Activated T-cell treated with anti-CD3 and anti-CD28 coated beads, Interleukin-2, amount 50 U/mL, for 48 hours (primary cell): ENCODE measurements at regions not wholly inside any gene's neighbourhood (a gene's known extent, or its start where the extent isn't known, plus 50 kb on each side); places are given as distances from the start of the nearest gene placed in this dataset.
"Not testable (repeated sequence)": the region's sequence is repeated elsewhere in the genome, so short reads cannot be mapped to it uniquely, and the experiment has no call there.

Source experiments
- DNase-seq, 2 experiments: peaks; one replicate each; pipeline ENCODE4 v3.0.0-alpha.2; 2020

DNA sequence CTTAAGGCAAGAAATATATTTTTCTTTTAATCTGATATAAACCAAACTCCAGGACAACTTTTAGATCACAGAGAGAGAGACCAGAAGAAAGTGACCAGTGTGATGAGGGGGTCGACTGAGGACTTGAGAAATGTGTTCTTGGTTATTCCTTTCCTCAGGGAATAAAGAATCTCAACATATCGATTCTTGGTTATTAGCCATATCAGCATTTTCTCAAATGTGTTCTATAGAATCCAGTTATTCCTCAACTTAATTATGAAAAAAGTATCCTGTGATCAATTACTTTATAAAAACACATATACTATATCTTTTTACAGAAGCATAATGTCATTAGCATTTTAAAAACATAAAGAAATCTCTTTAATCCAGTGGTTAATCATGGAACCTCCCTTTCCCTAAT, 222.1 kb upstream of the FAM3C start:
- DNase-seq, result no peak

DNA sequence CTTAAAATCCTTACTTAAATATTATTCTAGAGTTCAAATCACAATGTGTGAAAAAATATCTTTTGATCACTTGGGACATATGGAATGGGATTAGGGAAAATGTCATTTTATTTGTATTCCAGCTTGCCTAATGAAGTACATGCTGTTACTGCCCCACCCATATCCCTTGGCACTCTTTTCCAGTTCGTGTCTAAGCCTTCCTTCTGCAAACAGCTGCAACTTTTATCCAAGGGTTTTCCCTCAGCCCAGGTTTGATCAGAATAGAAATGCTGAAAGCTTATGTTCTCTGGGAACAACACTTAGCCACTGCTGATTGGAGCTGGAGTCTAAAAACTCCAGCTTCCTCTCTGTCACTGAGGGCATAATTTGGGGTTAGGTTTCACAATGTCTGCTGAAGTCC, 214.1 kb upstream of the FAM3C start:
- DNase-seq, result no peak

DNA sequence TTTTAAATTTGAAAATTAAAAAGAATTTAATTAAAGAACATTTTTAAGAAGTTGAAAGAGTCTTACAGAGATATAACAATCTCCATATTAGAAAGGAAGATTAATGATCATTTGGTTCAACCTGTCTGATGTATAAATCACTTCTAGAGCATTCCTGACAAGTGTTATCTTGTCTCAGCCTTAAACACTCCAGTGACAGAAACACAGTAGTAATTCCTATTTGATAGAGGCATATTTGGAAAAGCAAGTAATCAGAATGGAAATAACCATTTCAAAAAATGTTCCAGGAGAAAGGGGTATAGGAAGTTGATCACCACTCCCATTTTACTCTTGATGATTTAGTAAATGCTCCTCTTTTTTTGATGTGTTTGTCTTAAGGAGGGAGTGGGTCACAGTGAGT, 213.1 kb upstream of the FAM3C start:
- DNase-seq, result no peak

- no peak for DNase-seq
Measured at GRCh38 chr7:121608785-121609184, 212.7 kb upstream of the FAM3C start.

DNA sequence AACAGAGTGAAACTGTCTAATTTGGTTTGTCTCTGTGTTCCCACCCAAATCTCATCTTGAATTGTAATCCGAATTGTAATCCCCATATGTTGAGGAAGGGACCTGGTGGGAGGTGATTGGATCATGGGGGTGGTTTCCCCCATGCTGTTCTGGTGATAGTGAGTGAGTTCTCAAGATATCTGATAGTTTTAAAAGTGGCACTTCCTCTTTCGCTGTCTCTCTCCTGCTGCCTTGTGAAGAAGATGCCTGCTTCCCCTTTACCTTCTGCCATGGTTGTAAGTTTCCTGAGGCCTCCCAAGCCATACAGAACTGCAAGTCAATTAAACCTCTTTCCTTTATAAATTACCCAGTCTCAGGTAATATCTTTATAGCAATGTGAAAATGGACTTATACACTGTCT, 212.1 kb upstream of the FAM3C start:
- DNase-seq, result not testable (repeated sequence)

DNA sequence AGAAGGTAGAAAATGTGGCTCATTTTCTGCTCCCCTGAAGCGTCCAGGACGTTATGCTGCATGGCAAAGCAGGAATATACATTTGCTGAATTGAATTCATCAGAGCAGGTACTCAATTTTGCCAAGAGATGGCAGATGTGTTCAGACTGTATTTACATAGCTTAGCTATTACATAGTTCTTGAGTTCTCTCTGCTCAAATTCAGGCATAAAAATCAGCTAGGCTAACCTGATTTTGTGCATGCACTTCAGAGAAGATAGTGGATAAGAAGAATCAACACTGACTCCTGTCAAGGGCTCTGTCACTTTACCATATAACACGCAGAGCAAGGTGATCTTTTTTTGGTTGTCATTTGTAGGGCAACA, 209.2 kb upstream of the FAM3C start:
- no peak for DNase-seq

GRCh38 chr7:121604627-121605316, 208.7 kb upstream of the FAM3C start:
- no peak for DNase-seq

DNA sequence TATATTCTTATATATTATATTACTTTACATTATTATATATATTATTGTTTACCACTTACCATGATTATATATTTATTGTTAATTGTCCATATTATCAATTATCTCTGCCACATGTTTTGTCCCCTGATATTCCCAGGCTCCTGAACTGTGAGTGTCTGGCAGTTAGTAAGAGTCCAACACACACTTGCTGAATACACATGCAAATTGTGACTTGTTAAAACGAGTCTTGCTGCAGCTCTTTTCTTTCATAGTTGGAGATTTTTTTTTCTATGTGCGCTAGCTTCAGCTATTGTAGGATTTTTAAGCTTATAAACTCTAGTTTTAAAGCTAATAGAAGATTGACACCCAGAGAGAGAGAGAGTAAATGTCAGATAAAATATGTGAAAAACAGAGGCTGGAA, 207.8 kb upstream of the FAM3C start:
- no peak for DNase-seq

DNA sequence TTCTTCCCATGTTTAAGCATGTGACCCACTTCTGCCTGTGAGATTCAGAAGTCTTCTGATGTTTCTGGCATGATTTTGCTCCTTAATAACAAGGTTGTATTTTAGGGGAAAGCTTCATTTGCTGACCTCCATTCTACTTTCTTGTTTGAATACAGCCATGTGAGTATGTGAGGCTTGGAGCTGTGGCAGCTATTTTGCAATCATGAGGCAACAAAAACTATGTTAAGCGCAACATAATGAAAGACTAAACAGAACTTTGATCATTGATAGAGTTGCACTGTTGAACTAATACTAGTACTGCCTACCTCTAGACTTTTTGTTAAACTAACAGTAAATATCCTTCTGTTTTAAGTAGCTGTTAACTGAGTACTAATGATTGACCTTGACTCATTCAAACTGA, 203.8 kb upstream of the FAM3C start:
- no peak for DNase-seq

DNA sequence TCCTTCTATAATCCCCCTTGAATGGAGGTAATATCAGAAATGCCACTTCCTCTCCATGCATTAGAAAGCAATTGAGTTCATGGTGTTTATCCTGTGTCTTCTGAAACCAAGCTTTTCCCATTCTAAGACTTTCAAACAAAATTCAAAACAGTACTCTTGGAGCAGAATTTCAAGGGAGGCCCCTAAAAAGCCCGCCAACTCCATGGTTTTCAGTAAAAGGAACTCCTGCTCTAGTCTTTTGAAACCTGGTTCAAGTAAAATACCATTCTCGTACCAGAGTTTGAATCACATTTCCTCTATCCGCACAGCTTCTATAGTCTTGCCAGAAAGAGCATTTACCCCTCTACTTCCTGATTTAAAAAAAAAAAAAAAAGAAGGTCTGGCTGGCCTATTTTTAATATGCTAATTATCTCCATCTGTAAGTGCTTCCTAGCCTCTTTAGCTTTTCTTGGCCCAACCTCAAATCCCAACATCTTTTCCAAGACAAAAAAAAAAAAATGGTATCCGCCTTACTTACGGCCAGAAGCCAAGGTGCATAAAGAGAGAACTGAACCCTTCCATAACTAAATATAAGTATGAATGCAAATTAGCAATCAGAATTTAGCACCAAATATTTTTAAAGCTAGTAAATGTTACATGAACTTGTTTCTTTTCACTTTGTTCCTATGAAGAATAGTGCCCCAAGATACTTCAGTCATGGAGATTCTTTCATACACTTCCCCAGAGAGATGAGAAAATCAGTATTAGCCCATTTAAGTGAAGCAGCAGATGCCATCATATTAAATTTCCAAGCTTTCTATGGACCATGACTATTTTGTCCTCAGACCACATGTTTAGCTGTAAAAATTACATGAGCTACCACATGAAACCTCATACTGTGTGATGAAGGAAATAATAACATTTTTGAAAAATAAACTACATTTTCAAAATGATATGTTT, 199.9 kb upstream of the FAM3C start:
- DNase-seq, result no peak

- no peak for DNase-seq
Measured at GRCh38 chr7:121591926-121592325, 195.8 kb upstream of the FAM3C start.

DNA sequence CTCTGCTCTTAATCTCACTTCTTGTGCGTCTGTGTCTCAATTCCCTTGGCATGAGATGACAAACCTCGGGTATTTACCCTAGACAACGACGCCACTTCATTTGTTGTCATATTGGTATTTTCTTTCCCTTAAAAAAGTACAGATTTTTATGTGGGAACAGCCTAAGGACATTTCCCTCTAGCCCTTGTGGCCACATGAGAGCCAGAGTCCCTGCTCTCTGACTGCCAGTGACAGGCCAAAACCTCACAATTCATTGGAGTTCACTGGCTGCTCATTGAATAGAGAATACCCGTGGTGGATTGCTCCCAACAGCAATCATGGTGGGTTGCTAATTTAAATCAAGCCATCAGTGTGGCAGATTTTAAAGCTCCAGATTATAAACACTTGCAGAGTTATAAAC, 191.3 kb upstream of the FAM3C start:
- no peak for DNase-seq

GRCh38 chr7:121582258-121582657, 186.2 kb upstream of the FAM3C start:
- DNase-seq, result no peak

- DNase-seq, result no peak
Measured at GRCh38 chr7:121579639-121580038, 183.5 kb upstream of the FAM3C start.

DNA sequence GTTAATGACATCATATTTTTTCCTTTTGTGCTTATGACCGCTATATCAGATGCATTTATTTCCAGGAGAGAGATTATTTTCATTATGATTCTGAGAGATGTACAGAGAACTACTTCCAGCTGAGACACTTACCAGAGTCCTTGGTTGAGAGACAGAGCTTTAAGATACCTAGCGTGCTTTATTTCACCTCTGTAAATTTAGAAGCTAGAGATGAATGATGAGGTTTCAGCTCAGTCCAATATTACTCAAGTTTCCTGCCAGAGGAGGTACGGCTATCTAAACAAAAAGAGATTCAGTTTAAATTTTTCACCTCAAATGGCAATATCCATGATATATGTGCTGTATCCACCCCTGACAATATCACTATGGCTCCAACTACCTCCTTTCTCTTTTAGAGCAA, 182.6 kb upstream of the FAM3C start:
- DNase-seq, result no peak

DNA sequence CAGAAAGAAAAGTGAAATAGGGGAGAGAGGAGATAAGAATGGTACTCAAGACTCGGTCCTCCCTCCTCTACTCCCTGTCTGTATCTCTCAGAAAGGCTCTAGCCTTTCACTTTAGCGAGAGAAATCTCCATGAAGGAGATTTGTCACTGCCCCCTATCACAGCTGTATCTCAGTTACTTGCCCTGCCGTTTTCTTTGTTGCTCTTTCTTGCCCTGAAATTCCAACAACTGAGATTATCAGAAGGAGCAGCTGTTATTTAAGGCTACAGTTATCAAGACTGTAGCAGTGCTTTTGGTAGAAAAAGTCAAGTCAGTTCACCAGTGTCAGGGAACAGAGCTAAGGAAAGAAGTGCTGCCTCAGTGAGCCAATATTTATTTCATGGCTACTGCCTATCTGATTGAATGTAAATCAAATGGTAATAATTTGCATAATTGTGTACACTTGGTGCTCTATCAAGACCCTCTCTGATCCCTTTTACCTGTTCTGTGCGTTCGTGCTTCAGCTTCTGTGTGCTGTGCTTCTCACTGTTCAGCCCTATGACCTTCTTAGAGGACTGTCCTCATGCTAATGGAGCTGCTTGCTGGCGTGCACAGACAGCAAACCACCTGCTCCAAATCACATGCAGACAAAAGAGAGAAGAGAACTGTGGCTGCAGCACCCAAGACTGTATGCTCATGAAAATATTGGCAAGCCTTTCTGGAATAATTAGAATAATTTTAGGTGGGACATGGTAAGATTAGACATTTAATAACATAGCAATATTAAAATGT, 180.2 kb upstream of the FAM3C start:
- no peak for DNase-seq

DNA sequence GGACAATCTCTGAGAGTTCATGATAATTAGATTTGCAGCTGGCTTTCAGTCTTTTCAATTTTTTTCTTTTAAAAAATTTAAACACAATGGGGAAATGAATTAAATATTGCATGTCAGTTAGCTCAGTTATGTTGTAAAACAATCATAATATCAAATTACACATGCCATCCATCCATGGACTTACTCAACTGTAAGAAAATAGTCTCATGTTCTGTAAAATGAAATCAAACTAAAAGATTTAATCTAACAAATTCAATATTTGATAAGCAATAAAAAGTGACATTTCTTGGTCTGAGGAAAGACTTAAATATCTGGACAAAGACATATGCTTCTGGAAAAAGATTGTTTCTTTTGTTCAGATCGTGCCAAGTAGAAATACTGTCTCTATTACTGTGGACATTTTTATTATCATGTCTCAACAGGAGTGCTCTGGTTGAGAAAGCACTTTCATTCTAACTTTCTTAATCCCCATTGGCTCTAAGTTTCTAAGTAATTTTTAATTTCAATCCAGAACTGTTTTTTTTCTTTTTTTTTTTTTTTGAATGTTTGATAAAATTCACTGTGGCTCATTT, 179.2 kb upstream of the FAM3C start:
- no peak for DNase-seq

DNA sequence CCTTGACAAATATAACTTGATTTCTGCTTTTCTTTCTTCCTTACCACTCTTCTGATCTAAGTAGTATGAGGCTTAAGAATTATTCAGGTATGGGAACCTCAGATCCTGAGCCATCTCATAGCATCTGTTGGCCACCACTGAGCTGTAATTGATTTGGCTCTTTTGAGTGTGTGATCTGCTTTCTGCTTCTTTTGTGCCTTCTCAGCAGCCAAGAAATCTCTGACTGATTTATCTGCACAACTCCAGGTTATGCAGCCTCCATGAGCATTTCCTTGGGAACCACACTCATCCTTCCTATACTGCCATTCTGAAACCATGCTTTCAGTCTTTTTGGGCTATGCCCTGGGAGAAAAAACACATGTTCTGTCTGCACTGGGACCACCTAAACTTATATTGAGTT, 178.0 kb upstream of the FAM3C start:
- no peak for DNase-seq

DNA sequence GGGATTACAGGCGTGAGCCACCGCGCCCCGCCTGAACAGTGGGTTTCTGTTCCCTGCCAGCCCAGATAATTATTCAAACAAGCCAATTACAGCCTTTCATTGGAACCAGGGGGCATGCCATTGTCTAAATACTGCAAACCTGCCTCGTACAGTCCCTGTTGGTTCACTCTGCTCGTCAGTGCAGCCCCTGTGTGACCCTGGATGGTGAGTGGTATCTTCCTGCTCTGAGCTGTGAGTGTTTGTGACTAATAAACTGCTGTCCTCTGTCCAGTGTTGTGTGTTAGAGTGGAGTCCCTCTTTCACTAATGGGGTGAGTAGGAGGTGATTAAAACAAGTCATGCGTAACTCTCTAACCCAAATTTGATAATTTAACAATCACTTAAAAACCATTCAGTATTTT, 176.5 kb upstream of the FAM3C start:
- no peak for DNase-seq

- no peak for DNase-seq
Measured at GRCh38 chr7:121570365-121570764, 174.3 kb upstream of the FAM3C start.

- DNase-seq, result no peak
Measured at GRCh38 chr7:121563177-121563576, 167.1 kb upstream of the FAM3C start.

DNA sequence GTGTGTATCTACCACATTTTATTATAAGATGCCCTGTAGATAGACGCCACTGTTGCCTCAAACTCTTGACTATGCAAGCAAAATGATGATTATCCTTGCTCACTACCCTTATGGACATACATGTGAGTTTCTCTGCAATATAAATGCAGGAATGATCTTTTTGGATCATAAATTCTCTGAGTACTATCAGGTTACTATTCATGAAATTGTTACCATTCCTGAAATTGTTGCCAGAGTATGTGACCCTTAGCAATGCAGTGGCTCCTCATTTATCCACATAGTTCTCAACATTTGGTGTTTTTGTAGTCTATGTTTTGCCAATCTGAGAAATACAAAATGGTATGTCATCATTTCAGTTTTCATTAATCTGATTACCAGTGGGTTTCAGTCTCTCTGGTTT, 166.2 kb upstream of the FAM3C start:
- DNase-seq, result no peak

DNA sequence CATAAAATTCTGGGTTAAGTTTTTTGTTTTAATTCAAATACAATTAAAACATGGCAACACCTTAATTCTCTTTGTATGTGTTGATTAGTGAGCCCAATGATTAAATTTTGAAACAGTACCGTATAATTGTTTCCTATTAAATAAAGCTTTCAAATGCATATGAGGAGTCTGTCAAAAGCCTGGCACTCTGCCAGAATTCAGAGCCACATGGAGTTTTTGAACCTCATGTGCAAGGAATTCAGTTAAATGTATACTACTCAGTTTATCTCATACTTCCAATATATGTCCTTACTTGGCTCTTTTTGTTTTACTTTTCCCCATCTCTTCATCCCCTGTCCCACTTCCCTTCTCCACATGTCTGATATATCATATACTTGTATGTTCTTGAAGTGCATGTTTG, 165.6 kb upstream of the FAM3C start:
- no peak for DNase-seq
